Keratinocyte (primary cell): ENCODE measurements at regions not wholly inside any gene's neighbourhood (a gene's known extent, or its start where the extent isn't known, plus 50 kb on each side); places are given as distances from the start of the nearest gene placed in this dataset.

Source experiments
- DNase-seq: peaks from one replicate; pipeline ENCODE4 v3.0.0-alpha.2; 2011; ENCODE audit warnings: low read depth, missing footprints, low spot score
- FAIRE-seq: peaks from 2 replicates; lab custom pipeline; 2011; peaks lifted over from hg19 to GRCh38; lab: Jason Lieb, UNC
- H2AFZ ChIP-seq: 2 replicates; pipeline ENCODE4 v1.6.0; 2012; ENCODE audit warnings: low read length, control low read depth, inconsistent platforms; ENCODE audit not compliant: control insufficient read depth
- H3K27ac ChIP-seq: 2 replicates; pipeline ENCODE4 v1.5.1; 2011; ENCODE audit warnings: low read length; ENCODE audit not compliant: control insufficient read depth, insufficient read depth
- H3K27me3 ChIP-seq: 3 replicates; pipeline ENCODE4 v1.6.0; 2011; ENCODE audit warnings: low read length; ENCODE audit not compliant: control insufficient read depth, insufficient read depth; ENCODE audit errors: extremely low read depth
- H3K36me3 ChIP-seq, 2 experiments: 2 replicates in 1 of 2; 3 replicates in 1 of 2; pipeline ENCODE4 v1.5.1; 2011; ENCODE audit warnings: low read length in 2 of 2, mild to moderate bottlenecking in 1 of 2; ENCODE audit not compliant: control insufficient read depth in 2 of 2, insufficient read depth in 2 of 2; ENCODE audit errors: extremely low read depth in 1 of 2
- H3K4me1 ChIP-seq: 3 replicates; pipeline ENCODE4 v1.5.1; 2011; ENCODE audit warnings: low read length; ENCODE audit not compliant: control insufficient read depth, insufficient read depth; ENCODE audit errors: extremely low read depth
- H3K4me2 ChIP-seq: 3 replicates; pipeline ENCODE4 v1.6.0; 2011; ENCODE audit warnings: low read depth, low read length; ENCODE audit not compliant: control insufficient read depth, insufficient read depth; ENCODE audit errors: extremely low read depth
- H3K4me3 ChIP-seq, 3 experiments: fragments of 200-600 bp in 1 of 3; sonication (generic) in 1 of 3; 2 replicates in 2 of 3; 3 replicates in 1 of 3; pipeline ENCODE4 v1.5.1; 2011 to 2016; ENCODE audit warnings: low read length in 3 of 3, mild to moderate bottlenecking in 3 of 3, control low read depth in 2 of 3, inconsistent platforms in 1 of 3, low read depth in 1 of 3, mixed read lengths in 1 of 3, mixed run types in 1 of 3, moderate library complexity in 1 of 3; ENCODE audit not compliant: control insufficient read depth in 2 of 3, insufficient read depth in 2 of 3; ENCODE audit errors: extremely low read depth in 1 of 3
- H3K79me2 ChIP-seq: 2 replicates; pipeline ENCODE4 v1.6.0; 2012; ENCODE audit warnings: low read length; ENCODE audit not compliant: control insufficient read depth, insufficient read depth
- H3K9ac ChIP-seq: 3 replicates; pipeline ENCODE4 v1.6.0; 2011; ENCODE audit warnings: low read length; ENCODE audit not compliant: control insufficient read depth, insufficient read depth; ENCODE audit errors: extremely low read depth
- H3K9me1 ChIP-seq: 3 replicates; pipeline ENCODE4 v1.6.0; 2011; ENCODE audit warnings: low read length; ENCODE audit not compliant: control insufficient read depth, insufficient read depth; ENCODE audit errors: extremely low read depth
- H3K9me3 ChIP-seq: 2 replicates; pipeline ENCODE4 v1.5.1; 2012; ENCODE audit warnings: low read depth, low read length; ENCODE audit not compliant: control insufficient read depth
- H4K20me1 ChIP-seq: 3 replicates; pipeline ENCODE4 v1.6.0; 2011; ENCODE audit warnings: low read length; ENCODE audit not compliant: control insufficient read depth, insufficient read depth; ENCODE audit errors: extremely low read depth
- EZH2 ChIP-seq: IDR thresholded peaks from one replicate; pipeline ENCODE4 v1.6.1; 2012; ENCODE audit warnings: inconsistent platforms, mild to moderate bottlenecking, low read length, moderate library complexity
- dilution Hi-C: fragments of 300-500 bp; cut with MboI; formaldehyde crosslinking; loops from one replicate; pipeline ENCODE4 v1.7.0; 2020; ENCODE audit warnings: low sequenced_read_pairs; ENCODE audit not compliant: extremely low pct_ligation_motif_present
- TF ChIP-seq, protein P1 (sequence below), 3 experiments: IDR thresholded peaks in 1 of 3; conservative IDR thresholded peaks in 1 of 3; optimal IDR thresholded peaks in 1 of 3; 2 replicates in 2 of 3; 3 replicates in 1 of 3; pipeline versions ENCODE3 to v1.5.1; 2011; ENCODE audit warnings: low read length in 3 of 3, mild to moderate bottlenecking in 3 of 3, moderate library complexity in 2 of 3, control low read depth in 1 of 3, inconsistent platforms in 1 of 3; ENCODE audit not compliant: insufficient read depth in 2 of 3; ENCODE audit errors: extremely low read depth in 1 of 3

GRCh38 chr17:6243186-6243585 is 173.0 kb downstream of the WSCD1 start:
- H2AFZ ChIP-seq: no peak overlapping the region
- dilution Hi-C loops: no loop called here
- no peaks in the 10 kb centered on the region for H3K9me1 ChIP-seq
- peaks cover 52% of the 10 kb centered on the region for H3K27me3 ChIP-seq
- FAIRE-seq: no peak
- no peak overlapping the region for H3K4me3 ChIP-seq
- H3K79me2 ChIP-seq: no peaks in the 10 kb centered on the region
- no peak overlapping the region for H3K4me2 ChIP-seq
- H3K36me3 ChIP-seq: no peaks in the 10 kb centered on the region
- DNase-seq: no peak
- no peaks in the 10 kb centered on the region for H4K20me1 ChIP-seq
- no peak for TF ChIP-seq EZH2
- TF ChIP-seq, protein P1, sequence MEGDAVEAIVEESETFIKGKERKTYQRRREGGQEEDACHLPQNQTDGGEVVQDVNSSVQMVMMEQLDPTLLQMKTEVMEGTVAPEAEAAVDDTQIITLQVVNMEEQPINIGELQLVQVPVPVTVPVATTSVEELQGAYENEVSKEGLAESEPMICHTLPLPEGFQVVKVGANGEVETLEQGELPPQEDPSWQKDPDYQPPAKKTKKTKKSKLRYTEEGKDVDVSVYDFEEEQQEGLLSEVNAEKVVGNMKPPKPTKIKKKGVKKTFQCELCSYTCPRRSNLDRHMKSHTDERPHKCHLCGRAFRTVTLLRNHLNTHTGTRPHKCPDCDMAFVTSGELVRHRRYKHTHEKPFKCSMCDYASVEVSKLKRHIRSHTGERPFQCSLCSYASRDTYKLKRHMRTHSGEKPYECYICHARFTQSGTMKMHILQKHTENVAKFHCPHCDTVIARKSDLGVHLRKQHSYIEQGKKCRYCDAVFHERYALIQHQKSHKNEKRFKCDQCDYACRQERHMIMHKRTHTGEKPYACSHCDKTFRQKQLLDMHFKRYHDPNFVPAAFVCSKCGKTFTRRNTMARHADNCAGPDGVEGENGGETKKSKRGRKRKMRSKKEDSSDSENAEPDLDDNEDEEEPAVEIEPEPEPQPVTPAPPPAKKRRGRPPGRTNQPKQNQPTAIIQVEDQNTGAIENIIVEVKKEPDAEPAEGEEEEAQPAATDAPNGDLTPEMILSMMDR (optimal IDR thresholded peaks at IDR 0.05 in 1 of 3, IDR thresholded peaks at IDR 0.05 in 1 of 3, conservative IDR thresholded peaks at IDR 0.05 in 1 of 3; ENCODE audit: extremely low read depth in 1 of 3, insufficient read depth in 2 of 3, low read length in 3 of 3): no peak
- H3K9ac ChIP-seq: no peak overlapping the region
- H3K27ac ChIP-seq: no peak overlapping the region
- H3K9me3 ChIP-seq: no peaks in the 10 kb centered on the region
- H3K4me1 ChIP-seq: peaks cover 7% of the 10 kb centered on the region

GRCh38 chr17:6241996-6242395 is 171.8 kb downstream of the WSCD1 start:
- Histone ChIP-seq H3K9ac (no peak overlapping the region), H3K27ac (no peak overlapping the region), H3K27me3 (peaks cover 63% of the 10 kb centered on the region), H3K4me1 (peaks cover 7% of the 10 kb centered on the region), H3K36me3 (no peaks in the 10 kb centered on the region), H3K9me3 (no peaks in the 10 kb centered on the region), H2AFZ (no peak overlapping the region), H3K9me1 (no peaks in the 10 kb centered on the region), H3K79me2 (no peaks in the 10 kb centered on the region), H4K20me1 (no peaks in the 10 kb centered on the region), H3K4me3 (no peak overlapping the region), H3K4me2 (no peak overlapping the region)
- DNase-seq (no peak), FAIRE-seq (no peak)
- no peak for TF ChIP-seq EZH2
- TF ChIP-seq, protein P1 (optimal IDR thresholded peaks at IDR 0.05 in 1 of 3, IDR thresholded peaks at IDR 0.05 in 1 of 3, conservative IDR thresholded peaks at IDR 0.05 in 1 of 3; ENCODE audit: extremely low read depth in 1 of 3, insufficient read depth in 2 of 3, low read length in 3 of 3): no peak
- dilution Hi-C loops: no loop called here
